Neural cell (in vitro differentiated cells): ENCODE measurements at regions not wholly inside any gene's neighbourhood (a gene's known extent, or its start where the extent isn't known, plus 50 kb on each side); places are given as distances from the start of the nearest gene placed in this dataset.

Source experiments
- H2AFZ ChIP-seq: fragments of 200-600, 300-800 bp; sonication (generic), shearing (Covaris generic); 2 replicates; pipeline ENCODE4 v1.6.0; 2014; ENCODE audit warnings: low read depth, mild to moderate bottlenecking, antibody characterized with exemption, low read length, moderate library complexity
- H3F3A ChIP-seq: fragments of 200-600 bp; shearing (Covaris generic); 2 replicates; pipeline ENCODE4 v1.6.1; 2016; ENCODE audit warnings: mild to moderate bottlenecking, moderate library complexity, mixed read lengths, antibody characterized with exemption, low read length; ENCODE audit not compliant: insufficient read depth, poor library complexity, severe bottlenecking
- H3K27ac ChIP-seq: fragments of 200-600, 300-800 bp; sonication (generic), shearing (Covaris generic); 2 replicates; pipeline ENCODE4 v1.5.1; 2014; ENCODE audit warnings: mild to moderate bottlenecking, low read length, moderate library complexity
- H3K27me3 ChIP-seq: fragments of 300-800, 200-600 bp; sonication (generic), shearing (Covaris generic); 2 replicates; pipeline ENCODE4 v1.6.0; 2014; ENCODE audit warnings: mild to moderate bottlenecking, low read depth, low read length, moderate library complexity; ENCODE audit not compliant: insufficient read depth
- H3K36me3 ChIP-seq: fragments of 300-800, 200-600 bp; sonication (generic), shearing (Covaris generic); 2 replicates; pipeline ENCODE4 v1.5.1; 2014; ENCODE audit warnings: mild to moderate bottlenecking, antibody characterized with exemption, low read length, moderate library complexity; ENCODE audit not compliant: insufficient read depth
- H3K4me2 ChIP-seq: fragments of 300-800, 200-600 bp; sonication (generic), shearing (Covaris generic); 2 replicates; pipeline ENCODE4 v1.6.0; 2014; ENCODE audit warnings: mild to moderate bottlenecking, low read length
- H3K4me3 ChIP-seq: fragments of 300-800, 200-600 bp; sonication (generic), shearing (Covaris generic); 2 replicates; pipeline ENCODE4 v1.5.1; 2014; ENCODE audit warnings: mild to moderate bottlenecking, low read length, moderate library complexity
- H3K79me2 ChIP-seq: fragments of 200-600 bp; shearing (Covaris generic); replicated peaks from 2 replicates; pipeline ENCODE4 v1.6.0; 2014; ENCODE audit warnings: mild to moderate bottlenecking, low read length, moderate library complexity; ENCODE audit not compliant: insufficient read depth
- H3K9ac ChIP-seq: fragments of 300-800, 200-600 bp; sonication (generic), shearing (Covaris generic); 2 replicates; pipeline ENCODE4 v1.6.1; 2016; ENCODE audit warnings: mild to moderate bottlenecking, low read length, mixed read lengths
- H3K9me2 ChIP-seq: fragments of 200-600 bp; shearing (Covaris generic); 2 replicates; pipeline ENCODE4 v1.6.1; 2016; ENCODE audit warnings: mild to moderate bottlenecking, low read length, mixed read lengths; ENCODE audit not compliant: insufficient read depth
- H3K9me3 ChIP-seq: fragments of 200-600, 300-800 bp; sonication (generic), shearing (Covaris generic); 2 replicates; pipeline ENCODE4 v1.6.1; 2016; ENCODE audit warnings: mild to moderate bottlenecking, mixed run types, low read length, moderate library complexity, mixed read lengths
- H4K20me1 ChIP-seq: fragments of 200-600 bp; shearing (Covaris generic); 2 replicates; pipeline ENCODE4 v1.6.1; 2016; ENCODE audit warnings: mild to moderate bottlenecking, mixed run types; ENCODE audit not compliant: insufficient read depth
- CTCF ChIP-seq: fragments of 450-650 bp; IDR thresholded peaks from 2 replicates; pipeline ENCODE4 v1.5.1; 2014; ENCODE audit warnings: antibody characterized with exemption, mild to moderate bottlenecking, moderate library complexity; ENCODE audit not compliant: poor library complexity, severe bottlenecking
- EP300 ChIP-seq: fragments of 450-650 bp; conservative IDR thresholded peaks from 2 replicates; pipeline ENCODE4 v1.6.1; 2014; ENCODE audit warnings: antibody characterized with exemption, mild to moderate bottlenecking, moderate library complexity; ENCODE audit not compliant: poor library complexity, severe bottlenecking
- EZH2 ChIP-seq: fragments of 200-600, 300-800 bp; shearing (Covaris generic), sonication (generic); IDR thresholded peaks from 2 replicates; pipeline ENCODE4 v1.6.1; 2014; ENCODE audit warnings: antibody characterized with exemption, low read length, borderline replicate concordance, mild to moderate bottlenecking; ENCODE audit not compliant: insufficient read depth, poor library complexity, severe bottlenecking
- MXI1 ChIP-seq: fragments of 450-650 bp; conservative IDR thresholded peaks from 2 replicates; pipeline ENCODE4 v1.6.1; 2014; ENCODE audit warnings: antibody characterized with exemption, mild to moderate bottlenecking; ENCODE audit not compliant: poor library complexity, severe bottlenecking
- POLR2AphosphoS5 ChIP-seq: IDR thresholded peaks from 2 replicates; pipeline ENCODE4 v1.6.1; 2012
- RAD21 ChIP-seq: fragments of 450-650 bp; conservative IDR thresholded peaks from 2 replicates; pipeline ENCODE4 v1.6.1; 2014; ENCODE audit warnings: antibody characterized with exemption, mild to moderate bottlenecking, moderate library complexity
- REST ChIP-seq: IDR thresholded peaks from 2 replicates; pipeline ENCODE4 v1.6.1; 2012; ENCODE audit warnings: borderline replicate concordance
- SMC3 ChIP-seq: fragments of 450-650 bp; conservative IDR thresholded peaks from 2 replicates; pipeline ENCODE4 v1.6.1; 2014; ENCODE audit warnings: antibody characterized with exemption, mild to moderate bottlenecking, moderate library complexity; ENCODE audit not compliant: poor library complexity
- TAF1 ChIP-seq: IDR thresholded peaks from 2 replicates; pipeline ENCODE4 v1.6.1; 2012; ENCODE audit warnings: low read depth

GRCh38 chr3:40780925-40781406 is 256.2 kb downstream of the ZNF621 start:
- H3K36me3 ChIP-seq = no peaks in the 10 kb centered on the region
- no peak overlapping the region for H3K27ac ChIP-seq
- no peaks in the 10 kb centered on the region for H4K20me1 ChIP-seq
- H2AFZ ChIP-seq = no peak overlapping the region
- H3K9me2 ChIP-seq = no peaks in the 10 kb centered on the region
- H3K9ac ChIP-seq = no peak overlapping the region
- no peak overlapping the region for H3K4me3 ChIP-seq
- H3K9me3 ChIP-seq = no peaks in the 10 kb centered on the region
- H3K79me2 ChIP-seq = no peaks in the 10 kb centered on the region
- H3K4me2 ChIP-seq = no peak overlapping the region
- no peaks in the 10 kb centered on the region for H3K27me3 ChIP-seq
- no peak for TF ChIP-seq POLR2AphosphoS5
- no peak for TF ChIP-seq RAD21
- no peak for TF ChIP-seq EP300
- no peak for TF ChIP-seq CTCF
- TF ChIP-seq SMC3 = no peak
- no peak for TF ChIP-seq MXI1
- no peak for TF ChIP-seq EZH2
- TF ChIP-seq REST = no peak
- no peak for TF ChIP-seq TAF1
- H3F3A ChIP-seq = no peaks in the 10 kb centered on the region

- Histone ChIP-seq H3K27ac (no peak overlapping the region), H3K9ac (no peak overlapping the region), H3K79me2 (no peaks in the 10 kb centered on the region), H3K4me3 (no peak overlapping the region), H2AFZ (no peak overlapping the region), H4K20me1 (no peaks in the 10 kb centered on the region), H3K27me3 (no peaks in the 10 kb centered on the region), H3K9me2 (no peaks in the 10 kb centered on the region), H3K4me2 (no peak overlapping the region), H3K9me3 (no peaks in the 10 kb centered on the region), H3F3A (no peaks in the 10 kb centered on the region), H3K36me3 (no peaks in the 10 kb centered on the region)
- no peak for TF ChIP-seq REST
- no peak for TF ChIP-seq EZH2
- TF ChIP-seq SMC3 = no peak
- TF ChIP-seq RAD21 = no peak
- no peak for TF ChIP-seq EP300
- no peak for TF ChIP-seq TAF1
- no peak for TF ChIP-seq POLR2AphosphoS5
- TF ChIP-seq CTCF = no peak
- no peak for TF ChIP-seq MXI1
Observed at GRCh38 chr3:40782111-40782721, 257.5 kb downstream of the ZNF621 start.
